Thymus (tissue), 11 donors: ENCODE measurements at regions not wholly inside any gene's neighbourhood (a gene's known extent, or its start where the extent isn't known, plus 50 kb on each side); places are given as distances from the start of the nearest gene placed in this dataset.
A peak's percentile ranks its signal among the peaks of the same experiment; 100 is the strongest.
"Not testable (repeated sequence)": the region's sequence is repeated elsewhere in the genome, so short reads cannot be mapped to it uniquely, and the experiment has no call there.

Experiments
- DNase-seq, 9 donors: peaks; one replicate each; pipeline ENCODE4 v3.0.0-alpha.2; 2013; ENCODE audit warnings: low spot score in 9 of 9, low read depth in 6 of 9, missing footprints in 1 of 9
- H3K27ac ChIP-seq, 2 donors: one replicate each; pipeline ENCODE4 v1.5.1; 2013; ENCODE audit warnings: control low read depth in 1 of 2, low read depth in 1 of 2, low read length in 1 of 2, mild to moderate bottlenecking in 1 of 2, moderate library complexity in 1 of 2
- H3K27me3 ChIP-seq, 2 donors: one replicate each; pipeline ENCODE4 v1.5.1; 2013; ENCODE audit warnings: low read length in 1 of 2; ENCODE audit not compliant: control insufficient read depth in 2 of 2, insufficient read depth in 1 of 2
- H3K36me3 ChIP-seq, 2 donors: one replicate each; pipeline ENCODE4 v1.5.1; 2013; ENCODE audit warnings: low read length in 1 of 2, mild to moderate bottlenecking in 1 of 2, moderate library complexity in 1 of 2; ENCODE audit not compliant: control insufficient read depth in 2 of 2, insufficient read depth in 2 of 2
- H3K4me1 ChIP-seq, 2 donors: one replicate each; pipeline ENCODE4 v1.5.1; 2013; ENCODE audit warnings: low read length in 2 of 2; ENCODE audit not compliant: control insufficient read depth in 2 of 2, insufficient read depth in 2 of 2
- H3K4me3 ChIP-seq, 2 donors: one replicate each; pipeline ENCODE4 v1.5.1; 2013; ENCODE audit warnings: low read length in 2 of 2, control low read depth in 1 of 2, mild to moderate bottlenecking in 1 of 2
- H3K9me3 ChIP-seq, 2 donors: one replicate each; pipeline ENCODE4 v1.5.1; 2013; ENCODE audit warnings: low read length in 1 of 2, mild to moderate bottlenecking in 1 of 2; ENCODE audit not compliant: control insufficient read depth in 2 of 2, insufficient read depth in 1 of 2
- WGBS: extraction: QIAGEN DNeasy Blood & Tissue Kit; methylation state at CpG from one replicate; pipeline ENCODE4 v1.1.7; 2013; 5-methylcytosine and 5-hydroxymethylcytosine counted together
- donor health status: healthy.

DNA sequence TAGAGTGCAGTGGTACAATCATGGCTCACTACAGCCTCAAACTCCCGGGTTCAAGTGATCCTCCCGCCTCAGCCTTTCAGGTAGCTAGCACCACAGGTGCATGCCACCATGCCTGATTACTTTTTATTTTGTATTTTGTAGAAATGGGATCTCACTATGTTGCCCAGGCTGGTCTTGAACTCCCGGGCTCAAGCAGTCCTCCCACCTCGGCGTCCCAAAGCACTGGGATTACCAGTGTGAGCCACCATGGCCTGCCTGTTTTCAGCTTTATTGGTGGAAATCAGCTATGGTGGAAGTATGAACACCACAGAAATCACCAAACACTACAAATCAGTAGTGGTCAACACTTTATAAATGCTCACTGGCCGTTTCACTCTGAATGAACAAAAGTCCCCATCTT lies 299.9 kb upstream of the LYZL1 start:
- Histone ChIP-seq H3K9me3 (peaks cover 1 to 3% of the 10 kb centered on the region in 2 donors), H3K27ac (no peak overlapping the region), H3K4me3 (no peak overlapping the region), H3K36me3 (no peaks in the 10 kb centered on the region), H3K4me1 (no peaks in the 10 kb centered on the region), H3K27me3 (no peaks in the 10 kb centered on the region)
- whole genome bisulfite sequencing, result 95% methylated on average over 6 of the region's 6 CpGs
- DNase-seq, result no peak

GRCh38 chr10:28991333-28992270 lies 297.3 kb upstream of the LYZL1 start:
- H3K27ac ChIP-seq, result no peak overlapping the region
- DNase-seq, result peak in 7 of 9 donors; percentile 7 to 55 (median 30)
- no peaks in the 10 kb centered on the region for H3K27me3 ChIP-seq

DNA sequence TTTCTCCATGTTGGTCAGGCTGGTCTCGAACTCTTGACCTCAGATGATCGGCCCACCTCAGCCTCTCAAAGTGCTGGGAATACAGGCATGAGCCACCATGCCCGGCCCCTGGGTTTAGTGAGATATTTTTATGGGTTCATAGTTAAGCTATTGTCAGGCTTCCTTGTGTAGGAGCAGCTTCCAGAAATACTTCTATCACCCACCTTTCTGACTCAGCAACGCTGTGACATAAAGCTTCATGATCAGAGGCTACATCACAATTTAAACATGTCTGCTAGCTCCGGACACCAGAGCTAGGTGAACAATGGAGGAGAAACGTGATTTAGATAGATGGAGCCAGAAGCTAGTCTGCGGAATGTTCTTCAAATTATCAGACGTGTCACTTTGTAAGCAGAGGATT lies 295.8 kb upstream of the LYZL1 start:
- Histone ChIP-seq H3K9me3 (peaks cover 0 to 3% of the 10 kb centered on the region in 2 donors), H3K4me3 (no peak overlapping the region), H3K27ac (no peak overlapping the region), H3K4me1 (no peaks in the 10 kb centered on the region), H3K36me3 (no peaks in the 10 kb centered on the region), H3K27me3 (no peaks in the 10 kb centered on the region)
- no peak for DNase-seq
- WGBS, result 96% methylated on average over 8 of the region's 8 CpGs

More at GRCh38 chr10:28991333-28992270, 297.3 kb upstream of the LYZL1 start:
- Histone ChIP-seq H3K4me1 (no peaks in the 10 kb centered on the region), H3K36me3 (no peaks in the 10 kb centered on the region), H3K9me3 (peaks cover 0 to 3% of the 10 kb centered on the region in 2 donors), H3K4me3 (no peak overlapping the region)
- 87% methylated on average over 7 of the region's 7 CpGs for WGBS

- WGBS, result 93% methylated on average over 1 of the region's 1 CpG
- H3K27ac ChIP-seq, result no peak overlapping the region
- DNase-seq, result no peak
- H3K9me3 ChIP-seq, result peaks cover 0 to 3% of the 10 kb centered on the region in 2 donors
- no peaks in the 10 kb centered on the region for H3K4me1 ChIP-seq
- H3K4me3 ChIP-seq, result no peak overlapping the region
- H3K27me3 ChIP-seq, result no peaks in the 10 kb centered on the region
- no peaks in the 10 kb centered on the region for H3K36me3 ChIP-seq
Measured at GRCh38 chr10:28993861-28994260, 295.0 kb upstream of the LYZL1 start.

DNA sequence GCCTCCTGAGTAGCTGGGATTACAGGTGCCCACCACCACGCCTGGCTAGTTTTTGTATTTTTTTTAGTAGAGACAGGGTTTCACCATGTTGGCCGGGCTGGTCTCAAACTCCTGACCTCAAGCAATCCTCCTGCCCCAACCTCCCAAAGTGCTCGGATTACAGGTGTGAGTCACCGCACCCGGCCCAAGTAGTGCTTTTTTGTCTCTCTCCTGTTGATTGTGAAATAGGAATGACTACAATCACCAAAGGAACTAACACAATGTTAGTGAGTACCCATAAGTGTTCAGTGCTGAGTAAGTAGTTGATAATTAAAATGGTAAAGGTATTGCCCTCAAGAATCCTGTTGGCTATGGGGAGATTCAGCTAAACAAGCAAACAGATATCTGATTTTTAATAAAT lies 294.1 kb upstream of the LYZL1 start:
- not testable (repeated sequence) for H3K27ac ChIP-seq, H3K27me3 ChIP-seq, DNase-seq, H3K4me1 ChIP-seq, H3K36me3 ChIP-seq, H3K9me3 ChIP-seq, H3K4me3 ChIP-seq
- WGBS, result 98% methylated on average over 5 of the region's 5 CpGs

DNA sequence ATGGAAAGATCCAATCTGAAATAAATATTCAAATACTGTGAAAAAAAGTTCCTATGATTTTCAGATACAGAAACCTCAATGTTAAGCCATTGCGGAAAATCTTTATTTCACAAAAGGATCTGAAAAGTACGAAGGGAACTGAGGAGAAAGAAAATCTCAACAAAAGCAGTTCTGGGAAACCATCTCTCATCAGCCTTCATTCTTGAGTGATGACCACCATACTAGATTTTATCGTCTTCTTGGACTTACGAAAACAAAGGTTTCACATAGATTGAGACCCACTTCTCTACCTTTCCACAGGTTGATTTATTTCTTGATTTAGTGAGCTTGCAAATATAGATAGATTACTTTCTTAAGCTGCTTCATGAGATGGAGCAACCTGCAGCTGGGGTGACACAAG lies 293.4 kb upstream of the LYZL1 start:
- H3K9me3 ChIP-seq, result peaks cover 0 to 3% of the 10 kb centered on the region in 2 donors
- no peak overlapping the region for H3K4me3 ChIP-seq
- H3K4me1 ChIP-seq, result no peaks in the 10 kb centered on the region
- no peak overlapping the region for H3K27ac ChIP-seq
- H3K27me3 ChIP-seq, result no peaks in the 10 kb centered on the region
- H3K36me3 ChIP-seq, result no peaks in the 10 kb centered on the region
- WGBS, result 98% methylated on average over 4 of the region's 4 CpGs
- DNase-seq, result no peak

DNA sequence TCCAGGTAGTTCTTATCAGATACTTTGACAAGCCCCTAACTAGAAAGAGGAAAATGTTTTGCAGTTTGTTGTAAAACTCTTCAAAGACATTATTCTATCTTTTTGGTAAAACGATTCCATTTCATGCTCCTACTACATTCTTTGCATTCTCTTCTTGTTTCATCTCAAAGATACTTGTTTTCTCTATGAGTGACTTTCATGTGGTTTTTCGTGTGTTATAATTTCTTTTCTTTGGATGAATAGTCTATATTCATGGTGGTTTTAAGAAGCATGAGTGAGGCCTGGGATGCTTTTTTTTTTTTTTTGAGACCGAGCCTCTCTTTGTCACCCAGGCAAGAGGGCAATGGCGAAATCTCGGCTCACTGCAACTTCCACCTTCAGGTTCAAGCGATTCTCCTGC lies 292.5 kb upstream of the LYZL1 start:
- H3K27ac ChIP-seq, result no peak overlapping the region
- no peaks in the 10 kb centered on the region for H3K4me1 ChIP-seq
- peaks cover 0 to under 1% of the 10 kb centered on the region in 2 donors for H3K9me3 ChIP-seq
- 89% methylated on average over 6 of the region's 6 CpGs for WGBS
- H3K4me3 ChIP-seq, result no peak overlapping the region
- no peaks in the 10 kb centered on the region for H3K36me3 ChIP-seq
- no peaks in the 10 kb centered on the region for H3K27me3 ChIP-seq
- DNase-seq, result no peak

- 97% methylated on average over 6 of the region's 6 CpGs for WGBS
- no peaks in the 10 kb centered on the region for H3K27me3 ChIP-seq
- DNase-seq, result no peak
- no peak overlapping the region for H3K27ac ChIP-seq
- no peaks in the 10 kb centered on the region for H3K36me3 ChIP-seq
- no peaks in the 10 kb centered on the region for H3K9me3 ChIP-seq
- H3K4me3 ChIP-seq, result no peak overlapping the region
- H3K4me1 ChIP-seq, result no peaks in the 10 kb centered on the region
Measured at GRCh38 chr10:28996947-28997551, 291.8 kb upstream of the LYZL1 start.

DNA sequence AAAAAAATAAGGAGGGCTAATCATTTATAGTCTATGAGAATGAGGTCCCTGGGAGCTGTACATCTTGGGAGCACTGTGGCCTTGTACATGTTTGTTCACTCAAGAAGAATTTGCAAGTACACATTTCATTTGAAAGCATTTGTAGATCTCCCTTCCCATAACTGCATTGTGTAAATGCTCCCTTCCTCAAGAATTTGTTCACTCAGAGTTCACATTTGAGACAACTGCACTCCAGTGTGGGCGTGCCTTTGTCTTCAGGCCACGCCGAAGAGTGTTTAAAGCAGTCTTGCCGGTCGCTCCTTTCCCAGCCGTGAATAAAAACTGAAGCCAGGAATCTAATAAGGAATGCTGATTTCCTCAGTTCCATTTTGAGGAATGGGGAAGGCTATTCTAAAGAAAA lies 291.1 kb upstream of the LYZL1 start:
- 96% methylated on average over 6 of the region's 6 CpGs for WGBS
- Histone ChIP-seq H3K4me3 (no peak overlapping the region), H3K27me3 (no peaks in the 10 kb centered on the region)

More for the DNA sequence above, 291.1 kb upstream of the LYZL1 start:
- DNase-seq, result no peak
- no peaks in the 10 kb centered on the region for H3K36me3 ChIP-seq
- H3K27ac ChIP-seq, result no peak overlapping the region
- H3K9me3 ChIP-seq, result no peaks in the 10 kb centered on the region
- H3K4me1 ChIP-seq, result no peaks in the 10 kb centered on the region
